ENCODE measurements at regions not wholly inside any gene's neighbourhood (a gene's known extent, or its start where the extent isn't known, plus 50 kb on each side); places are given as distances from the start of the nearest gene placed in this dataset.
A peak's percentile ranks its signal among the peaks of the same experiment; 100 is the strongest.

- no peak for TF ChIP-seq CTCF (IDR thresholded peaks at IDR 0.05)
- TF ChIP-seq POLR2A (IDR thresholded peaks at IDR 0.05) = no peak
- no peak for TF ChIP-seq POLR2AphosphoS5 (IDR thresholded peaks at IDR 0.05; ENCODE audit: insufficient read depth in 1 of 2, low read depth in 1 of 2)
- intact Hi-C loops (cut with DNase I) = no loop called here
- H3K4me3 ChIP-seq = no peak overlapping the region
Observed at GRCh38 chr12:4212845-4213244, 60.7 kb upstream of the CCND2 start.

GRCh38 chr12:4211372-4211771 lies 62.2 kb upstream of the CCND2 start:
- Histone ChIP-seq H3K27ac (no peak overlapping the region), H3K36me3 (no peaks in the 10 kb centered on the region), H3K9me3 (no peaks in the 10 kb centered on the region), H3K27me3 (no peaks in the 10 kb centered on the region), H3K4me3 (no peak overlapping the region), H3K4me1 (no peaks in the 10 kb centered on the region)
- intact Hi-C loops (cut with DNase I) = no loop called here
- DNase-seq (ENCODE audit: extremely low spot score in 2 of 2) = peak in 1 of 2 donors; percentile 56
- TF ChIP-seq CTCF (IDR thresholded peaks at IDR 0.05) = no peak

More at GRCh38 chr12:4212845-4213244, 60.7 kb upstream of the CCND2 start:
- no peaks in the 10 kb centered on the region for H3K27me3 ChIP-seq
- no peaks in the 10 kb centered on the region for H3K4me1 ChIP-seq
- no peaks in the 10 kb centered on the region for H3K36me3 ChIP-seq
- H3K9me3 ChIP-seq = no peaks in the 10 kb centered on the region
- no peak overlapping the region for H3K27ac ChIP-seq
- DNase-seq (ENCODE audit: extremely low spot score in 2 of 2) = no peak

- intact Hi-C loops (cut with DNase I) = no loop called here
- no peak for TF ChIP-seq POLR2AphosphoS5 (IDR thresholded peaks at IDR 0.05; ENCODE audit: insufficient read depth in 1 of 2, low read depth in 1 of 2)
- no peak for TF ChIP-seq CTCF (IDR thresholded peaks at IDR 0.05)
- TF ChIP-seq POLR2A (IDR thresholded peaks at IDR 0.05) = no peak
- H3K4me1 ChIP-seq = no peaks in the 10 kb centered on the region
- DNase-seq (ENCODE audit: extremely low spot score in 2 of 2) = no peak
- no peaks in the 10 kb centered on the region for H3K9me3 ChIP-seq
- no peaks in the 10 kb centered on the region for H3K27me3 ChIP-seq
- no peak overlapping the region for H3K4me3 ChIP-seq
- H3K27ac ChIP-seq = no peak overlapping the region
- H3K36me3 ChIP-seq = no peaks in the 10 kb centered on the region
Observed at GRCh38 chr12:4210183-4210582, 63.4 kb upstream of the CCND2 start.

GRCh38 chr12:4206470-4206869 lies 67.1 kb upstream of the CCND2 start:
- Histone ChIP-seq H3K27me3 (no peaks in the 10 kb centered on the region), H3K4me3 (no peak overlapping the region), H3K4me1 (no peaks in the 10 kb centered on the region), H3K9me3 (no peaks in the 10 kb centered on the region), H3K36me3 (no peaks in the 10 kb centered on the region), H3K27ac (no peak overlapping the region)
- intact Hi-C loops (cut with DNase I) = no loop called here
- no peak for TF ChIP-seq POLR2A (IDR thresholded peaks at IDR 0.05)
- TF ChIP-seq CTCF (IDR thresholded peaks at IDR 0.05) = no peak
- TF ChIP-seq POLR2AphosphoS5 (IDR thresholded peaks at IDR 0.05; ENCODE audit: insufficient read depth in 1 of 2, low read depth in 1 of 2) = no peak
- DNase-seq (ENCODE audit: extremely low spot score in 2 of 2) = peak in 1 of 2 donors; percentile 29

GRCh38 chr12:4203772-4204376 lies 69.7 kb upstream of the CCND2 start:
- intact Hi-C loops (cut with DNase I) = no loop called here
- H3K36me3 ChIP-seq = no peaks in the 10 kb centered on the region
- no peak for TF ChIP-seq POLR2A (IDR thresholded peaks at IDR 0.05)
- no peak for TF ChIP-seq POLR2AphosphoS5 (IDR thresholded peaks at IDR 0.05; ENCODE audit: insufficient read depth in 1 of 2, low read depth in 1 of 2)
- no peak for TF ChIP-seq CTCF (IDR thresholded peaks at IDR 0.05)
- no peak for DNase-seq (ENCODE audit: extremely low spot score in 2 of 2)
- H3K27me3 ChIP-seq = no peaks in the 10 kb centered on the region
- no peak overlapping the region for H3K4me3 ChIP-seq
- H3K27ac ChIP-seq = no peak overlapping the region
- H3K4me1 ChIP-seq = no peaks in the 10 kb centered on the region
- no peaks in the 10 kb centered on the region for H3K9me3 ChIP-seq
